ENCODE measurements at regions not wholly inside any gene's neighbourhood (a gene's known extent, or its start where the extent isn't known, plus 50 kb on each side); places are given as distances from the start of the nearest gene placed in this dataset.

DNA sequence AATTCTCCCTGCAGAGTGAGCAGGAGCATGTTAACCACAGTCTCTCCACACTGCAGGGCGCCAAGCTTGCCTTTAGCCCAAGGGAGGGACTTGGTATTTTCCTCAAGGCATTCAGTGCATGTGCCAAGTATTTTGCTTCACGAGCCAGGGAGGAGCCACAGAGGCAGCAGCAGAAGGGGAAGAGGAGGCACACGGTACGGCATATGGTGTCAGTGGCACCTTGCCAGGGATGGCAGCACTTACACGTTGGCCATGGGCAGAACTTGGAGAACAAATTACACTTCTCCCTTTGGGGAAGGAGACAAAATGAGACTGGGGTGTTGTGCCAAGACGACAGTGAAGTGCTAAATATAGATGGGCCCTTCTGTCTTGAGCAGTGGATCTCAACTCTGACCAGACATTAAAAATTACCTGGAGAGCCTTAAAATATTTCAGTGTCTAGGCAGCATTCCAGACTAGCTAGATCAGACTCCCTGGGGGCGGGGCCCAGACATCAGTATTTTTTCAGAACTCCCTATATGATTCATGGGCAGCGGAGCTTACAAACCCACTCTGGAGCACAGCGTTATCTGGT is 155.8 kb downstream of the DRD1 start:
- intact Hi-C loops (cut with DNase I) = no loop called here
- H3K27ac ChIP-seq = no peak overlapping the region
- no peak for DNase-seq
- H3K4me3 ChIP-seq = no peak overlapping the region
- 53 to 68% (median 62%) methylated on average over 9 of the region's 9 CpGs for WGBS, 4 donors
- TF ChIP-seq POLR2A (IDR thresholded peaks at IDR 0.05) = no peak
- TF ChIP-seq, protein P1, sequence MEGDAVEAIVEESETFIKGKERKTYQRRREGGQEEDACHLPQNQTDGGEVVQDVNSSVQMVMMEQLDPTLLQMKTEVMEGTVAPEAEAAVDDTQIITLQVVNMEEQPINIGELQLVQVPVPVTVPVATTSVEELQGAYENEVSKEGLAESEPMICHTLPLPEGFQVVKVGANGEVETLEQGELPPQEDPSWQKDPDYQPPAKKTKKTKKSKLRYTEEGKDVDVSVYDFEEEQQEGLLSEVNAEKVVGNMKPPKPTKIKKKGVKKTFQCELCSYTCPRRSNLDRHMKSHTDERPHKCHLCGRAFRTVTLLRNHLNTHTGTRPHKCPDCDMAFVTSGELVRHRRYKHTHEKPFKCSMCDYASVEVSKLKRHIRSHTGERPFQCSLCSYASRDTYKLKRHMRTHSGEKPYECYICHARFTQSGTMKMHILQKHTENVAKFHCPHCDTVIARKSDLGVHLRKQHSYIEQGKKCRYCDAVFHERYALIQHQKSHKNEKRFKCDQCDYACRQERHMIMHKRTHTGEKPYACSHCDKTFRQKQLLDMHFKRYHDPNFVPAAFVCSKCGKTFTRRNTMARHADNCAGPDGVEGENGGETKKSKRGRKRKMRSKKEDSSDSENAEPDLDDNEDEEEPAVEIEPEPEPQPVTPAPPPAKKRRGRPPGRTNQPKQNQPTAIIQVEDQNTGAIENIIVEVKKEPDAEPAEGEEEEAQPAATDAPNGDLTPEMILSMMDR (IDR thresholded peaks at IDR 0.05) = no peak
- H3K9me3 ChIP-seq (replicated peaks in 1 of 3) = no peaks in the 10 kb centered on the region
- no peaks in the 10 kb centered on the region for H3K36me3 ChIP-seq (replicated peaks in 1 of 2)
- no peaks in the 10 kb centered on the region for H3K4me1 ChIP-seq (replicated peaks in 1 of 2)
- H3K27me3 ChIP-seq = no peaks in the 10 kb centered on the region

DNA sequence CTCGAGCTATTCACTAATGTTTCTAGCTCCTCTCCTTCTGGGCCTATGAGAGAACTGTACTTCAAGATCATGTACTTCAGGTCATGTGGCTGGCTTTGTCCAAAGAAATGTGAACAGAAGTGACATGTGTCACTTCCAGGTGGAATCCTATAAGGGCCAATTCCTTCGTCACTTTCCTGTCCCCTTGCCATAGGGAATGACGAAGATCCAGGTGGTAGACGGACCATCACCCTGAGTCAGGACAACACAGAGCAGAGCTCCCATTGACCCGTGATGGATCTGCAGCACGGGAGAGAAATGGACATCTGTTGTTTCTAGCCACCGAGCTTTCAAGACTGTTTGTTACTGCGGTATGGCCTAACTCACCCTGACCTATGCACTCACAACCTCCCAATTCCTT is 157.0 kb downstream of the DRD1 start:
- DNase-seq = no peak
- H3K4me1 ChIP-seq (replicated peaks in 1 of 2) = no peaks in the 10 kb centered on the region
- H3K36me3 ChIP-seq (replicated peaks in 1 of 2) = no peaks in the 10 kb centered on the region
- TF ChIP-seq, protein P1 (IDR thresholded peaks at IDR 0.05) = no peak
- TF ChIP-seq POLR2A (IDR thresholded peaks at IDR 0.05) = no peak
- no peaks in the 10 kb centered on the region for H3K27me3 ChIP-seq
- H3K4me3 ChIP-seq = no peak overlapping the region
- 75 to 92% (median 88%) methylated on average over 6 to 8 of the region's 8 CpGs for WGBS, 4 donors
- H3K27ac ChIP-seq = no peak overlapping the region
- H3K9me3 ChIP-seq (replicated peaks in 1 of 3) = no peaks in the 10 kb centered on the region
- intact Hi-C loops (cut with DNase I) = no loop called here

DNA sequence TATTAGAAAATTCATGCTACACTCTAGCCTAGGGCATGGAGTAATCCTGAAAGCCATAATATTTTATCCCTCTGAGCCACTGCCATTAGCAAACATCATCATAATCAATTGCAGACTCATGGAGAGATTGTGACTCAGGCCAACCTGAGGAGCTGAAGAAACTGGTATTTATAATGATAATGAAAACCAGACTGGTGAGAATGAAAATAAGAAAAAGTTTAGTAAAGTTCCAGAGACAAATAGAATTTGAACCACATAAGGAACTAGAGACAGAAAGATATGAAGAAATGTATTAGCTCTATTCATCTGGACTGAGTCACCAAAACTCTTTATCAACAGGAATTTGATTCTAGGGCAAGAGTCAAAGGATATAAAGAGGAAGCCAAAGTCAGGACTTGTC is 158.7 kb downstream of the DRD1 start:
- Histone ChIP-seq H3K4me3 (no peak overlapping the region), H3K4me1 (replicated peaks in 1 of 2) (no peaks in the 10 kb centered on the region), H3K27ac (no peak overlapping the region), H3K9me3 (replicated peaks in 1 of 3) (no peaks in the 10 kb centered on the region), H3K36me3 (replicated peaks in 1 of 2) (no peaks in the 10 kb centered on the region), H3K27me3 (no peaks in the 10 kb centered on the region)
- intact Hi-C loops (cut with DNase I) = no loop called here
- no peak for TF ChIP-seq POLR2A (IDR thresholded peaks at IDR 0.05)
- no peak for DNase-seq

DNA sequence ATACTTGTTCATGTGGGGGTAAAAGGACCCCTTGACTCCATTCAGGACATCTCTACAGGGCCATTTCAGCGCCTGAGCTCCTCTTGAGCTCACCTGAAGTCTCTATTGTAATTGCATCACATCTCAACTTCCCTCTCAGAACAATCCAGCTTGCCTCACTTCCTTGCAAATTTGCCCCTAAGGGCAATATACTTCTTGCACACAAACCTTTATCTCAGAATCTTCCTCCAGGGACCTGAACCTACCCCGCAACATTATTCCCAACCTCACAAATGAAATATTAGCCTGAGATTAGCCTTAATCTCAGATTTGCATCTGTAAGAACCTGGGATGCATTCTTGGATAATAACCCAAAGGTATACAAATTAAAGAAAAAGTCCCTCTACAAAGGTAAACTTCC is 159.2 kb downstream of the DRD1 start:
- no peaks in the 10 kb centered on the region for H3K4me1 ChIP-seq (replicated peaks in 1 of 2)
- intact Hi-C loops (cut with DNase I) = no loop called here
- H3K4me3 ChIP-seq = no peak overlapping the region
- H3K27me3 ChIP-seq = no peaks in the 10 kb centered on the region
- TF ChIP-seq, protein P1 (IDR thresholded peaks at IDR 0.05) = no peak
- TF ChIP-seq POLR2A (IDR thresholded peaks at IDR 0.05) = no peak
- H3K9me3 ChIP-seq (replicated peaks in 1 of 3) = no peaks in the 10 kb centered on the region
- no peak for DNase-seq
- no peak overlapping the region for H3K27ac ChIP-seq
- WGBS, 4 donors = 62 to 67% (median 64%) methylated on average over 2 of the region's 2 CpGs
- H3K36me3 ChIP-seq (replicated peaks in 1 of 2) = no peaks in the 10 kb centered on the region

DNA sequence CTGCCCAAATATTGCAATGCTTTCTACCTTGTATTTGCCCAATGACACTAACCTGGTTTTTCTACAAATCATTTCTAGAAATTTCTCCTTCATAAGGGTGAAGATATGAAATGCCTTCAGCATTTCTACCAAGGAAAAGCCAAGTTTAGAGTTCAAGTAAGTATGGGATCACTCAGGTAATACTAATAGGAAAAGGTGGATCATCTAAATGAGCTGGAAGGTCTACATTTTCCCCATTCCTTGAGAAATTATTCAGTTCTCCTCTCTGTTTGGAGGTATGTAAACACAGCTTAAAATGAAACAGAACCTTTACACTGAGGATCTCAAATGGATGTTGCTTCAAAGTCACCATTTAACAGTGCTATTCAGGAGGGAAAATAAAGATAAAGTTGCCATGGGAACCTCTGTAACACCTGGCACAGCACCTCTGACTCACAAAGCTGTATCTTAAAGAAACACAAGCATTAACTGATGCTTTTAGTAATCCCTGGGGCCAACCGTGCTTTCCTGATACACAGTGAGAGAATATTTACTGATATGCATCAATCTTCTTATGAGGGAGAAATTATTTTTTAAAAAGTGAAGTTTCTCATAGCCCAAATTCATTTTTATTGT is 161.3 kb downstream of the DRD1 start:
- no peak for DNase-seq
- Histone ChIP-seq H3K36me3 (replicated peaks in 1 of 2) (no peaks in the 10 kb centered on the region), H3K27ac (no peak overlapping the region), H3K4me1 (replicated peaks in 1 of 2) (no peaks in the 10 kb centered on the region), H3K4me3 (no peak overlapping the region), H3K27me3 (peaks cover 6% of the 10 kb centered on the region), H3K9me3 (replicated peaks in 1 of 3) (no peaks in the 10 kb centered on the region)
- WGBS, 4 donors = 33 to 46% (median 42%) methylated on average over 1 of the region's 1 CpG
- intact Hi-C loops (cut with DNase I) = no loop called here
- TF ChIP-seq, protein P1 (IDR thresholded peaks at IDR 0.05) = no peak
- no peak for TF ChIP-seq POLR2A (IDR thresholded peaks at IDR 0.05)
